Neural progenitor cell (in vitro differentiated cells): ENCODE measurements at regions not wholly inside any gene's neighbourhood (a gene's known extent, or its start where the extent isn't known, plus 50 kb on each side); places are given as distances from the start of the nearest gene placed in this dataset.

ENCODE experiments used
- DNase-seq: peaks from one replicate; pipeline ENCODE4 v3.0.0-alpha.2; 2016; ENCODE audit warnings: low spot score
- H2AFZ ChIP-seq: fragments of 200-600 bp; sonication (generic); replicated peaks from 2 replicates; pipeline ENCODE4 v1.6.1; 2016; ENCODE audit warnings: antibody characterized with exemption
- H3F3A ChIP-seq: fragments of 200-600 bp; sonication (generic); 2 replicates; pipeline ENCODE4 v1.6.1; 2016; ENCODE audit warnings: antibody characterized with exemption, low read depth
- H3K27ac ChIP-seq: fragments of 200-600 bp; sonication (generic); 2 replicates; pipeline ENCODE4 v1.5.1; 2016; ENCODE audit warnings: mild to moderate bottlenecking
- H3K27me3 ChIP-seq: fragments of 200-600 bp; sonication (generic); 2 replicates; pipeline ENCODE4 v1.6.1; 2016; ENCODE audit warnings: mild to moderate bottlenecking, moderate library complexity
- H3K36me3 ChIP-seq: fragments of 200-600 bp; sonication (generic); 2 replicates; pipeline ENCODE4 v1.5.1; 2016
- H3K4me1 ChIP-seq: fragments of 200-600 bp; sonication (generic); 2 replicates; pipeline ENCODE4 v1.6.1; 2016; ENCODE audit warnings: mixed run types
- H3K4me2 ChIP-seq: fragments of 200-600 bp; sonication (generic); 2 replicates; pipeline ENCODE4 v1.6.1; 2016
- H3K4me3 ChIP-seq: fragments of 200-600 bp; sonication (generic); 2 replicates; pipeline ENCODE4 v1.5.1; 2016
- H3K79me2 ChIP-seq: fragments of 200-600 bp; sonication (generic); 2 replicates; pipeline ENCODE4 v1.6.1; 2016; ENCODE audit warnings: low read depth
- H3K9ac ChIP-seq: fragments of 200-600 bp; sonication (generic); 2 replicates; pipeline ENCODE4 v1.6.1; 2016
- H3K9me3 ChIP-seq: fragments of 200-600 bp; sonication (generic); 2 replicates; pipeline ENCODE4 v1.5.1; 2016; ENCODE audit warnings: low read depth
- H4K20me1 ChIP-seq: fragments of 200-600 bp; sonication (generic); 2 replicates; pipeline ENCODE4 v1.6.1; 2016; ENCODE audit warnings: low read depth
- H3K27ac Mint-ChIP-seq: 3 replicates; pipeline ENCODE4 v1.8.0; 2021; ENCODE audit warnings: mixed read lengths
- H3K27me3 Mint-ChIP-seq: 2 replicates; pipeline ENCODE4 v1.8.0; 2022; ENCODE audit warnings: low read depth, mild to moderate bottlenecking, inconsistent platforms, moderate library complexity, mixed read lengths; ENCODE audit not compliant: insufficient read depth
- H3K36me3 Mint-ChIP-seq: 3 replicates; pipeline ENCODE4 v1.8.0; 2021; ENCODE audit warnings: mixed read lengths
- H3K4me1 Mint-ChIP-seq: 3 replicates; pipeline ENCODE4 v1.8.0; 2021; ENCODE audit warnings: mixed read lengths
- H3K4me3 Mint-ChIP-seq: 3 replicates; pipeline ENCODE4 v1.8.0; 2021; ENCODE audit warnings: mild to moderate bottlenecking, moderate library complexity, mixed read lengths
- H3K9me3 Mint-ChIP-seq: 3 replicates; pipeline ENCODE4 v1.8.0; 2020; ENCODE audit warnings: mixed read lengths
- EZH2 ChIP-seq: fragments of 200-600 bp; sonication (generic); IDR thresholded peaks from 2 replicates; pipeline ENCODE4 v1.6.1; 2017; ENCODE audit warnings: antibody characterized with exemption, mild to moderate bottlenecking, moderate library complexity
- EZH2phosphoT487 ChIP-seq: fragments of 200-600 bp; sonication (generic); IDR thresholded peaks from 2 replicates; pipeline ENCODE4 v1.6.1; 2017; ENCODE audit warnings: antibody characterized with exemption
- TF ChIP-seq, protein P1 (sequence below): fragments of 200-600 bp; sonication (generic); IDR thresholded peaks from 2 replicates; pipeline ENCODE4 v1.5.1; 2017; ENCODE audit warnings: antibody characterized with exemption, mild to moderate bottlenecking

DNA sequence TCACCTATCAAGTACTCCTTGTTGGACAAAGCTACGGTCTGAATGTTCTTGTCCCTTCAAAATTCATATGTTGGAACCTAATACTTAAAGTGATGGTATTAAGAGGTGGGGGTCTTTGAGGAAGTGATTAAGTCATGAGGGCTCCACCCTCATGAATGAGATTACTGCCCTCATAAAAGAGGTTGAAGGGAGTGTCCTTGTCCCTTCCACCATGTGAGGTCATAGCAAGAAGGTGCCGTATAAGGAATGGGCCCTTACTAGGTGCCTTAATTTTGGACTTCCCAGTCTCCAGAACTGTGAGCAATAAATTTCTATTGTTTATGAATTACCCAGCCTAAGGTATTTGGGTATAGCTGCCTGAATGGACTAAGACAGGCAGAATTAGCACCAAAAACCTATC is 191.1 kb upstream of the NUDT4 start:
- Histone ChIP-seq H3K79me2 (no peaks in the 10 kb centered on the region), H3F3A (no peaks in the 10 kb centered on the region), H3K9ac (no peak overlapping the region), H3K4me2 (no peak overlapping the region), H3K4me1 (no peaks in the 10 kb centered on the region), H4K20me1 (no peaks in the 10 kb centered on the region), H3K4me3 (no peak overlapping the region), H2AFZ (no peak overlapping the region), H3K27ac (no peak overlapping the region), H3K27me3 (no peaks in the 10 kb centered on the region), H3K36me3 (no peaks in the 10 kb centered on the region), H3K9me3 (no peaks in the 10 kb centered on the region)
- Mint-ChIP-seq H3K27me3 (no peaks in the 10 kb centered on the region), H3K36me3 (no peaks in the 10 kb centered on the region), H3K4me3 (no peak overlapping the region), H3K4me1 (peaks cover 7% of the 10 kb centered on the region), H3K27ac (no peak overlapping the region), H3K9me3 (no peaks in the 10 kb centered on the region)
- no peak for DNase-seq
- TF ChIP-seq EZH2phosphoT487 (no peak), EZH2 (no peak)
- TF ChIP-seq, protein P1, sequence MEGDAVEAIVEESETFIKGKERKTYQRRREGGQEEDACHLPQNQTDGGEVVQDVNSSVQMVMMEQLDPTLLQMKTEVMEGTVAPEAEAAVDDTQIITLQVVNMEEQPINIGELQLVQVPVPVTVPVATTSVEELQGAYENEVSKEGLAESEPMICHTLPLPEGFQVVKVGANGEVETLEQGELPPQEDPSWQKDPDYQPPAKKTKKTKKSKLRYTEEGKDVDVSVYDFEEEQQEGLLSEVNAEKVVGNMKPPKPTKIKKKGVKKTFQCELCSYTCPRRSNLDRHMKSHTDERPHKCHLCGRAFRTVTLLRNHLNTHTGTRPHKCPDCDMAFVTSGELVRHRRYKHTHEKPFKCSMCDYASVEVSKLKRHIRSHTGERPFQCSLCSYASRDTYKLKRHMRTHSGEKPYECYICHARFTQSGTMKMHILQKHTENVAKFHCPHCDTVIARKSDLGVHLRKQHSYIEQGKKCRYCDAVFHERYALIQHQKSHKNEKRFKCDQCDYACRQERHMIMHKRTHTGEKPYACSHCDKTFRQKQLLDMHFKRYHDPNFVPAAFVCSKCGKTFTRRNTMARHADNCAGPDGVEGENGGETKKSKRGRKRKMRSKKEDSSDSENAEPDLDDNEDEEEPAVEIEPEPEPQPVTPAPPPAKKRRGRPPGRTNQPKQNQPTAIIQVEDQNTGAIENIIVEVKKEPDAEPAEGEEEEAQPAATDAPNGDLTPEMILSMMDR, result no peak

DNA sequence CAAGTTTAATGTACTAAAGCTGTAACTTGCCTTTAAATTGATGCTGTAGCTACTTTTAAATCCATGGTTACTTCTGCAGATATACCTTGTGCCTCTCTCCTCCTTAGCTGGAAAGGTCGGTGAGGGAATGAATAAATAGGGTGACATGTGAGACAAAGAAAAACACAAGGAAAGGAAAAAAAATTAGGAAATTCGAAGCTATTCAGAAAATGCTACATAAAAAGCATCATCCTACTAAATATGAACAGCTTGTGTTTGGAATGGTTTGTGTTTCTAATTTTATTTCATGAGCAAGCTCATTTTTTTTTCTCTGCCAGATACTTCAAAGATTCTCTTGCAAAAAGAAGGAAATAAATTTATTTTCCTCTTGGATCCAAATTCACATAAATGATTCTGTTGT is 186.3 kb upstream of the NUDT4 start:
- Histone ChIP-seq H3K4me3 (no peak overlapping the region), H3K27ac (no peak overlapping the region), H3K9me3 (no peaks in the 10 kb centered on the region), H3K27me3 (no peaks in the 10 kb centered on the region), H3K4me1 (no peaks in the 10 kb centered on the region), H4K20me1 (no peaks in the 10 kb centered on the region), H3F3A (no peaks in the 10 kb centered on the region), H3K79me2 (no peaks in the 10 kb centered on the region), H2AFZ (no peak overlapping the region), H3K9ac (no peak overlapping the region), H3K36me3 (no peaks in the 10 kb centered on the region), H3K4me2 (no peak overlapping the region)
- H3K36me3 Mint-ChIP-seq, result no peaks in the 10 kb centered on the region
- H3K4me3 Mint-ChIP-seq, result no peak overlapping the region
- no peaks in the 10 kb centered on the region for H3K4me1 Mint-ChIP-seq
- peaks cover 1% of the 10 kb centered on the region for H3K9me3 Mint-ChIP-seq
- DNase-seq, result no peak
- H3K27ac Mint-ChIP-seq, result no peak overlapping the region
- peaks cover 2% of the 10 kb centered on the region for H3K27me3 Mint-ChIP-seq
- TF ChIP-seq EZH2phosphoT487, result no peak
- no peak for TF ChIP-seq EZH2
- TF ChIP-seq, protein P1, result no peak

DNA sequence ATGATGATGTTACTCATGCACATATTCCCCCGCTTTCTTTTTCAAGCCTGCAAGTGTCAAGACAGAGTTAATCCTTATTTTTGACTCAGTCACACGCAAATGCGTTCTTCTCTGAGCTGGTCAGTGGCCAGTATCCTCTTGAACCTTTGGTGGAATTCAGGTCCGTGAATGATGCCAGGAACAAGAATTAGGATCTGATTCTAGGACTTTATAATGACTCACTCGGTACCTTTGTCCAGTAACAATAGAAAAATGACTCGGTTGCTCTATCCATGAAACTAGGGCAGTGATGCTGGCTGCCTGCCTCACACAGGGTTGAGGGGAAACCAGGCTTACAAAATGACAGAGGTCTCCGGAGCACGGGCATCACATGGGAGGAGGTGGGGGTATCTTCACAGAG is 185.8 kb upstream of the NUDT4 start:
- H3K79me2 ChIP-seq, result no peaks in the 10 kb centered on the region
- H3K9ac ChIP-seq, result no peak overlapping the region
- Mint-ChIP-seq H3K4me1 (peaks cover under 1% of the 10 kb centered on the region), H3K9me3 (peaks cover 1% of the 10 kb centered on the region), H3K36me3 (no peaks in the 10 kb centered on the region), H3K27me3 (peaks cover 2% of the 10 kb centered on the region), H3K4me3 (no peak overlapping the region), H3K27ac (no peak overlapping the region)
- no peak overlapping the region for H3K4me3 ChIP-seq
- no peak overlapping the region for H3K27ac ChIP-seq
- H4K20me1 ChIP-seq, result no peaks in the 10 kb centered on the region
- no peak overlapping the region for H3K4me2 ChIP-seq
- H3K4me1 ChIP-seq, result peaks cover 1% of the 10 kb centered on the region
- no peak overlapping the region for H2AFZ ChIP-seq
- no peaks in the 10 kb centered on the region for H3F3A ChIP-seq
- no peaks in the 10 kb centered on the region for H3K27me3 ChIP-seq
- TF ChIP-seq, protein P1, result no peak
- no peak for TF ChIP-seq EZH2
- no peak for TF ChIP-seq EZH2phosphoT487
- no peak for DNase-seq
- no peaks in the 10 kb centered on the region for H3K36me3 ChIP-seq
- no peaks in the 10 kb centered on the region for H3K9me3 ChIP-seq
